ENCODE measurements at regions not wholly inside any gene's neighbourhood (a gene's known extent, or its start where the extent isn't known, plus 50 kb on each side); places are given as distances from the start of the nearest gene placed in this dataset.
"Not testable (repeated sequence)": the region's sequence is repeated elsewhere in the genome, so short reads cannot be mapped to it uniquely, and the experiment has no call there.

GRCh38 chr15:20648402-20648975 lies 106.9 kb upstream of the GOLGA6L6 start:
- TF ChIP-seq CTCF (IDR thresholded peaks at IDR 0.05; ENCODE audit: low read depth, low read length, missing input control); MAX (IDR thresholded peaks at IDR 0.05); RAD21 (IDR thresholded peaks at IDR 0.05); REST (IDR thresholded peaks at IDR 0.05); YY1 (IDR thresholded peaks at IDR 0.05); SP1 (IDR thresholded peaks at IDR 0.05); TAF1 (conservative IDR thresholded peaks at IDR 0.05); JUND (IDR thresholded peaks at IDR 0.05); EGR1 (IDR thresholded peaks at IDR 0.05; ENCODE audit: low read depth in 2 of 2); GABPA (IDR thresholded peaks at IDR 0.05 in 1 of 2, conservative IDR thresholded peaks at IDR 0.05 in 1 of 2); ZBTB33 (IDR thresholded peaks at IDR 0.05); HNF4G (IDR thresholded peaks at IDR 0.05): not testable (repeated sequence)
